ENCODE measurements at regions not wholly inside any gene's neighbourhood (a gene's known extent, or its start where the extent isn't known, plus 50 kb on each side); places are given as distances from the start of the nearest gene placed in this dataset.

DNA sequence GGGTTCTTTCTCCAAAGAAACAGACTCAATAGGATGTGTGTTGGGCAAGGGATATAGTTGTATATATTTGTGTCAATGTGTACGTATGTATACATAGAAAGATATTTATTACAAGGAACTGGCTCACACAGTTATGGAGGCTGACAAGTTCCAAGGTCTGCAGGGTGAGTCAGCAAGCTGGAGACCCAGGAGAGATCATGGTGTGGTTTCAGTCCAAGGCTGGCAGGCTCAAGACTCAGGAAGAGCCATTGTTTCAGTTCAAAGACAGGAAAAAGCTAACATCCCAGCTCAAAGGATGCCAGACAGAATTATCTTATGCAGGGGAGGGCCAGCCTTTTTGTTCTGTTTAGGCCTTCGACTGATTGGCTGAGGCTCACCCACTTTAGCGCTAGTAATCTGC, 89.9 kb upstream of the RALGAPA2 start:
- POLR2A ChIA-PET, result no interaction called here
- BruUV-seq (replicated peaks), result no TSS peak

DNA sequence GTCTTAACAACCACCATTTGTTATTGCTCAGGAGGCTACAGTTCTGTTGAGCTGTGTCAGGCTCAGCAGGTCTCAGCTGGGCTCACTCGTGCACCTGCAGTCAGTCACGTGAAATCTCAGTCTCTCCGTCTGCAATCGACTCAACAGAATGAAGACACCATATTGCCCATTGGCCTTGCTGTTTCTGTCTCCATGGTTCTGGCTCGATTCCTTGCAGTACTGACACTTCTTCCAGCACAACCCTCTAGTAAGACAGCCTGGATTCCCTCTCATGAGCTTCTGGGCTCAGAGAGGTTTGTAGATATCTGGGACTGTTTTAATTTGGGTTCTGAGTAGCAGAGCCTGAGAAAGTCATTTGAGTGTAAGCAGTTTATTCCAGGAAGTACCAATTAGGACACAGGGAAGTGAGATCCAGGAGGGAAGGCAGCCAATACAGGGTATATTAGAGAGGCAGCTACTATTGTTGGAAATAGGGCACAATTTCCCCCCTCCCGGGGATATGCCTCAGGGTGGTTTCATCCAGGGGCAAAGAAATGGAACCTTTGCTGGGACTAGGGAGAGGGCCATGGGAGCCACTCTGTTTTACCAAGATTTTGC, 87.4 kb upstream of the RALGAPA2 start:
- in situ Hi-C loops (cut with HindIII; ENCODE audit: low pct_unique_long_range_greater_than_20kb, low sequenced_read_pairs), result no loop called here
- ChIA-PET POLR2A (no interaction called here), CTCF (no interaction called here)
- H3K36me3 ChIP-seq (ENCODE audit: control insufficient read depth, insufficient read depth, low read length), result no peaks in the 10 kb centered on the region
- no peak overlapping the region for H3K4me3 ChIP-seq (ENCODE audit: low read depth in 2 of 2, low read length in 2 of 2)
- TF ChIP-seq POLR2AphosphoS5 (IDR thresholded peaks at IDR 0.05; ENCODE audit: low read depth, low read length) (no peak), SIN3A (IDR thresholded peaks at IDR 0.05; ENCODE audit: borderline replicate concordance, insufficient read depth, low read depth, low read length) (no peak), TCF7L2 (IDR thresholded peaks at IDR 0.05; ENCODE audit: low read depth, low read length) (no peak)
- TF ChIP-seq, protein P1, sequence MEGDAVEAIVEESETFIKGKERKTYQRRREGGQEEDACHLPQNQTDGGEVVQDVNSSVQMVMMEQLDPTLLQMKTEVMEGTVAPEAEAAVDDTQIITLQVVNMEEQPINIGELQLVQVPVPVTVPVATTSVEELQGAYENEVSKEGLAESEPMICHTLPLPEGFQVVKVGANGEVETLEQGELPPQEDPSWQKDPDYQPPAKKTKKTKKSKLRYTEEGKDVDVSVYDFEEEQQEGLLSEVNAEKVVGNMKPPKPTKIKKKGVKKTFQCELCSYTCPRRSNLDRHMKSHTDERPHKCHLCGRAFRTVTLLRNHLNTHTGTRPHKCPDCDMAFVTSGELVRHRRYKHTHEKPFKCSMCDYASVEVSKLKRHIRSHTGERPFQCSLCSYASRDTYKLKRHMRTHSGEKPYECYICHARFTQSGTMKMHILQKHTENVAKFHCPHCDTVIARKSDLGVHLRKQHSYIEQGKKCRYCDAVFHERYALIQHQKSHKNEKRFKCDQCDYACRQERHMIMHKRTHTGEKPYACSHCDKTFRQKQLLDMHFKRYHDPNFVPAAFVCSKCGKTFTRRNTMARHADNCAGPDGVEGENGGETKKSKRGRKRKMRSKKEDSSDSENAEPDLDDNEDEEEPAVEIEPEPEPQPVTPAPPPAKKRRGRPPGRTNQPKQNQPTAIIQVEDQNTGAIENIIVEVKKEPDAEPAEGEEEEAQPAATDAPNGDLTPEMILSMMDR (IDR thresholded peaks at IDR 0.05), result no peak
- TF ChIP-seq, protein P2, sequence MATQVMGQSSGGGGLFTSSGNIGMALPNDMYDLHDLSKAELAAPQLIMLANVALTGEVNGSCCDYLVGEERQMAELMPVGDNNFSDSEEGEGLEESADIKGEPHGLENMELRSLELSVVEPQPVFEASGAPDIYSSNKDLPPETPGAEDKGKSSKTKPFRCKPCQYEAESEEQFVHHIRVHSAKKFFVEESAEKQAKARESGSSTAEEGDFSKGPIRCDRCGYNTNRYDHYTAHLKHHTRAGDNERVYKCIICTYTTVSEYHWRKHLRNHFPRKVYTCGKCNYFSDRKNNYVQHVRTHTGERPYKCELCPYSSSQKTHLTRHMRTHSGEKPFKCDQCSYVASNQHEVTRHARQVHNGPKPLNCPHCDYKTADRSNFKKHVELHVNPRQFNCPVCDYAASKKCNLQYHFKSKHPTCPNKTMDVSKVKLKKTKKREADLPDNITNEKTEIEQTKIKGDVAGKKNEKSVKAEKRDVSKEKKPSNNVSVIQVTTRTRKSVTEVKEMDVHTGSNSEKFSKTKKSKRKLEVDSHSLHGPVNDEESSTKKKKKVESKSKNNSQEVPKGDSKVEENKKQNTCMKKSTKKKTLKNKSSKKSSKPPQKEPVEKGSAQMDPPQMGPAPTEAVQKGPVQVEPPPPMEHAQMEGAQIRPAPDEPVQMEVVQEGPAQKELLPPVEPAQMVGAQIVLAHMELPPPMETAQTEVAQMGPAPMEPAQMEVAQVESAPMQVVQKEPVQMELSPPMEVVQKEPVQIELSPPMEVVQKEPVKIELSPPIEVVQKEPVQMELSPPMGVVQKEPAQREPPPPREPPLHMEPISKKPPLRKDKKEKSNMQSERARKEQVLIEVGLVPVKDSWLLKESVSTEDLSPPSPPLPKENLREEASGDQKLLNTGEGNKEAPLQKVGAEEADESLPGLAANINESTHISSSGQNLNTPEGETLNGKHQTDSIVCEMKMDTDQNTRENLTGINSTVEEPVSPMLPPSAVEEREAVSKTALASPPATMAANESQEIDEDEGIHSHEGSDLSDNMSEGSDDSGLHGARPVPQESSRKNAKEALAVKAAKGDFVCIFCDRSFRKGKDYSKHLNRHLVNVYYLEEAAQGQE (IDR thresholded peaks at IDR 0.05; ENCODE audit: insufficient read depth in 1 of 2, low read depth in 2 of 2, low read length in 1 of 2), result no peak
- H3K4me1 ChIP-seq (ENCODE audit: control insufficient read depth, insufficient read depth, low read length), result no peaks in the 10 kb centered on the region
- ATAC-seq, result no peak
- intact Hi-C loops (cut with micrococcal nuclease; ENCODE audit: unreplicated experiment), result no loop called here
- H3K9me3 ChIP-seq (ENCODE audit: control insufficient read depth, insufficient read depth, low read depth, low read length), result no peaks in the 10 kb centered on the region
- DNase-seq (ENCODE audit: low read depth, low spot score), result no peak
- no peak overlapping the region for H3K27ac ChIP-seq (ENCODE audit: low read length)
- no TSS peak for BruUV-seq (replicated peaks)
- peaks cover 3% of the 10 kb centered on the region; the same call in 1 of the 2 replicates for H3K27me3 ChIP-seq (ENCODE audit: control insufficient read depth, insufficient read depth, low read length)

More for the DNA sequence above, 89.9 kb upstream of the RALGAPA2 start:
- CTCF ChIA-PET, result no interaction called here
- ATAC-seq (no peak), DNase-seq (ENCODE audit: low read depth, low spot score) (no peak)
- TF ChIP-seq, protein P2 (IDR thresholded peaks at IDR 0.05; ENCODE audit: insufficient read depth in 1 of 2, low read depth in 2 of 2, low read length in 1 of 2), result no peak
- TF ChIP-seq TCF7L2 (IDR thresholded peaks at IDR 0.05; ENCODE audit: low read depth, low read length) (no peak), POLR2AphosphoS5 (IDR thresholded peaks at IDR 0.05; ENCODE audit: low read depth, low read length) (no peak)
- H3K4me1 ChIP-seq (ENCODE audit: control insufficient read depth, insufficient read depth, low read length), result no peaks in the 10 kb centered on the region
- in situ Hi-C loops (cut with HindIII; ENCODE audit: low pct_unique_long_range_greater_than_20kb, low sequenced_read_pairs), result no loop called here
- H3K9me3 ChIP-seq (ENCODE audit: control insufficient read depth, insufficient read depth, low read depth, low read length), result no peaks in the 10 kb centered on the region
- intact Hi-C loops (cut with micrococcal nuclease; ENCODE audit: unreplicated experiment), result no loop called here
- H3K27me3 ChIP-seq (ENCODE audit: control insufficient read depth, insufficient read depth, low read length), result peaks cover 4% of the 10 kb centered on the region
- no peaks in the 10 kb centered on the region for H3K36me3 ChIP-seq (ENCODE audit: control insufficient read depth, insufficient read depth, low read length)
- H3K4me3 ChIP-seq (ENCODE audit: low read depth in 2 of 2, low read length in 2 of 2), result no peak overlapping the region
- no peak overlapping the region for H3K27ac ChIP-seq (ENCODE audit: low read length)
